Retina (tissue), 1 donor: ENCODE measurements at regions not wholly inside any gene's neighbourhood (a gene's known extent, or its start where the extent isn't known, plus 50 kb on each side); places are given as distances from the start of the nearest gene placed in this dataset.
A peak's percentile ranks its signal among the peaks of the same experiment; 100 is the strongest.

Experiments used
- DNase-seq: peaks from one replicate; pipeline ENCODE4 v3.0.0-alpha.2; 2016

- DNase-seq, result no peak
Measured at GRCh38 chr16:86664522-86665318, 86.4 kb downstream of the FOXL1 start.

GRCh38 chr16:86665319-86665675, 86.9 kb downstream of the FOXL1 start:
- DNase-seq, result no peak

GRCh38 chr16:86665929-86666328, 87.6 kb downstream of the FOXL1 start:
- no peak for DNase-seq

- no peak for DNase-seq
Measured at GRCh38 chr16:86667035-86667434, 88.7 kb downstream of the FOXL1 start.

- DNase-seq, result no peak
Measured at GRCh38 chr16:86668136-86668910, 90.0 kb downstream of the FOXL1 start.

GRCh38 chr16:86669285-86669805, 91.0 kb downstream of the FOXL1 start:
- DNase-seq, result no peak

GRCh38 chr16:86669937-86670749, 91.8 kb downstream of the FOXL1 start:
- peak; percentile 56 for DNase-seq

GRCh38 chr16:86670750-86671234, 92.4 kb downstream of the FOXL1 start:
- DNase-seq, result no peak

- no peak for DNase-seq
Measured at GRCh38 chr16:86671486-86672178, 93.3 kb downstream of the FOXL1 start.

GRCh38 chr16:86672179-86672863, 94.0 kb downstream of the FOXL1 start:
- no peak for DNase-seq

- DNase-seq, result no peak
Measured at GRCh38 chr16:86673090-86673955, 95.0 kb downstream of the FOXL1 start.

GRCh38 chr16:86673956-86674453, 95.7 kb downstream of the FOXL1 start:
- no peak for DNase-seq

- DNase-seq, result no peak
Measured at GRCh38 chr16:86676254-86676670, 97.9 kb downstream of the FOXL1 start.

- no peak for DNase-seq
Measured at GRCh38 chr16:86679490-86679889, 101.1 kb downstream of the FOXL1 start.

GRCh38 chr16:86680162-86680561, 101.8 kb downstream of the FOXL1 start:
- DNase-seq, result no peak

- DNase-seq, result no peak
Measured at GRCh38 chr16:86680661-86681030, 102.3 kb downstream of the FOXL1 start.

GRCh38 chr16:86681031-86681756, 102.8 kb downstream of the FOXL1 start:
- no peak for DNase-seq

GRCh38 chr16:86681757-86682106, 103.4 kb downstream of the FOXL1 start:
- DNase-seq, result no peak

GRCh38 chr16:86682219-86682904, 104.0 kb downstream of the FOXL1 start:
- DNase-seq, result no peak
